NCI-H2196 treated with DMSO at 0.1 percent for 48 hours (cell line): ENCODE measurements at regions not wholly inside any gene's neighbourhood (a gene's known extent, or its start where the extent isn't known, plus 50 kb on each side); places are given as distances from the start of the nearest gene placed in this dataset.
"Not testable (repeated sequence)": the region's sequence is repeated elsewhere in the genome, so short reads cannot be mapped to it uniquely, and the experiment has no call there.

Experiments used
- DNase-seq: peaks from one replicate; lab custom pipeline; 2025; ENCODE audit not compliant: unreplicated experiment; lab: John Stamatoyannopoulos, UW

DNA sequence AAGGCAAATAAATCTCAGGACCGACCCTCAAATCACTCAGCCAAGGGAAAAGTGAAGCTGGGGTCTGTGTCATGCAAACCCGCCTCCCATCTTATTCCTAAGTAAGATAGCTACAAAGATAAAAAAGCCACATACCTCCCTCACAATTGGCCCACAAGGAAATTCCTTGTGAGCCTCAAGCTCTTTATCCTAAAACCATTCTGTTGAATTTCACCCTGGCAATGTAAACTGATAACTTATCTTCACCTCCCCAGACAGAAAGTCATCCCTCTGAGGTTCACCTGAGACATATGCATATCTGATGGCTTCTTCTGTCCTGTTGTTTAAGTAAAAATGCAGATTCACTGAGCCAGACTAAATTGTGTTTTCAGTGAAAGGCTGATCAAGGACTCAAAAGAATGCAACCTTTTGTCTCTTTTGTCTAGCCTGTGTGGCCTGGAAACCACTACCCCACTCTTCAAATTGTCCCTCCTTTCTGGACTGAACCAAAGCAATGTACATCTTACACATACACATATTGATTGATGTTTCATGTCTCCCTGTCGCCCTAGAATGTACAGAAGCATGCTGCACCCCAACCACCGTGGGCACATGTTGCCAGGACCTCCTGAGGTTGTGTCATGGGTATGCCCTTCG is 91.3 kb downstream of the MFAP3L start:
- DNase-seq, result no peak

GRCh38 chr4:169933531-169933930 is 92.7 kb downstream of the MFAP3L start:
- no peak for DNase-seq

GRCh38 chr4:169931964-169932363 is 94.2 kb downstream of the MFAP3L start:
- no peak for DNase-seq

DNA sequence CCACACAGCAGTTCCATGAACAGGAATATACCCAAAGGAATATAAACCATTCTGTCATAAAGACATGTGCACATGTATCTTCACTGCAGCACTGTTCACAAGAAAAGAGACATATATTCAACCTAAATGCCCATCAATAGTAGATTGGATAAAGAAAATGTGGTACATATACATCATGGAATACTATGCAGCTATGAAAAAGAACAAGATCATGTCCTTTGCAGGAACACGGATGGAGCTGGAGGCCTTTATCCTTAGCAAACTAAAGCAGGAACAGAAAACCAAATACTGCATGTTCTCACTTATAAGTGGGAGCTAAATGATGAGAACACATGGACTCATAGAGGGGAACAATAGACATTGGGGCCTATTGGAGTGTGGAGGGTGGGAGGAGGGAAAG is 95.4 kb downstream of the MFAP3L start:
- not testable (repeated sequence) for DNase-seq

DNA sequence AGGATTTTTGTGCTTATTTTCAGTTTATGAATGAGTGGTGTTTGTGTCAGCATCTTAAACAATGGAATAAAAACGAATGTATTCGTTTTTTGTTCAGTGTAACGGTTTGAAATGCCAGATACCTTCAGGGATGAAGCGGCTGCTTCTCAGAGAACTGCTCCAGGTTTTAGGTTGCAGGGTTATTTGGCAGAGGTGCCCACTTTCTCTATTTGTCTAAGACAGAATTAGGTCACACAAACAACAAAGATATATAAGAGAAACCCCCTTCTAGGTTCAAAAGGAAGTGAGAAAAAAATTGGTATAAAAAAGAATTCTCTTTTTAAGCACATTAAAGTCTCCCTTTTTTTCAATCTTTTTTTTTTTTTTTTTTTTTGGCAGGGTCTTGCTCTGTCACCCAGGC is 98.9 kb downstream of the MFAP3L start:
- no peak for DNase-seq

DNA sequence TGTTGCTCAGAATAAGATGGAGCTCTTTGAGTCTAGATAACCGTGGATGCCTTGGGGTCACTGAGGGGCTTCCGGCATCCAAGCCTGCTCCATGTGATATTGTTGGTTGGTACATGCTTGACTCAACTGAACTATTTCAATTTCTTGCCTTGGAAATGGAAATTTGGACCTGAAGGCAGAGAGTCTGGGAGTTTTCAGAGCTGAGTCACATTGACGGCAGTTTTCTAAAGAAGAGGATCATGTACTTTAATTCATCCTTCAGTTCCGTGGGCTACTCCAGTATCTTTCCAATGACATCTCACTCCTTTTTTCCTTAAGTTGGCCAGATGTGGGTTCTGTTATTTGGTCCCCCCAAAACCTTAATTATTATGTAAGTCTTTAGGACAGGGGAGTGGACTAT is 100.5 kb downstream of the MFAP3L start:
- no peak for DNase-seq

DNA sequence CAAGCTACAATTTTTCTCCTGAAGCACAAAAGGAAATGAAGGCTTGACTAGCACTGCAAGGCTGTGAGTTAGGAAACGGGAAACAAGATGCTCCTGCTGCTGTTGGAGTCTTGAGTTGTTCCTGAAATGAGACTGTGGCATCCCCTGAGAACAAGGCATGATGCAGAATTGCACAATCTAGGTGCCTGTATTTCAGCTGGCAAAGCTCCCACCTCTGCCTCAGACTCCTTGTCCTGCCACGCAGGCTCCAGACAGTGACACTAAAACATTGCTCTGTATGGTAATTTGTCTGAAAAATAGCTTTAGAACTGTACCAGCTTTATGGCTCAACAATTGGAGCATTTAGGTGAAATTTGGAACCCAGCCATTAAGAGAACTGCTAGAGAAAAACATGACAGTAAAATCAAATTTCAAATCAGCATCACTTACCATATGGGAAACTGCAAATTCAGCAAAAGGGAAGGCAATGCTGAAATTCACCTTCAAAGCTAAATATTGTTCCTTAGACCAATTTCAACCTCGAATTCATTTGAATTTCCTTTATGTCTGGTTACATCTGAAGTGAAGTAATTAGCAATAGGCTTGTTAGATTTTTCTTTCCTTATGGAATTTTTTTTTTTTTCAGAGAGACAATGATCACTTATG is 103.4 kb downstream of the MFAP3L start:
- DNase-seq, result no peak

GRCh38 chr4:169921732-169922131 is 104.5 kb downstream of the MFAP3L start:
- DNase-seq, result no peak

DNA sequence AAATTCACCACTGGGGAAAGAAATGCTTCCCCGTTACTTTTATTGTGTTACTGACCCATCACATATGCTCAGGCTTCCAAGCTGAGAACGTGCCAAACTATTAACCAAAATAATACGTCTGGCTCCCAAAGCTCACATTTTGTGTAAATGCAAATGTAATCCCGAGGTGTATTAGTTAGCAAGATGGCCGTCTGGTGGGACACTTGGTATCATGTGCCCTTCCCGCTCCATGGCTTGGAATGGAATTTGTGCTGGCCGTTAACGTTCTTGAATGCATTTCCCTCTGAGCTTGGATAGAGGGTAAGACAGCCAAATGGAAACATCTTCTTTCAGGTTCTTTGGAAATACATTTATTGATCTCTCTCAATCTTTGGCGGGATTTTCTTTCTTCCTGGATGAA is 105.0 kb downstream of the MFAP3L start:
- no peak for DNase-seq

DNA sequence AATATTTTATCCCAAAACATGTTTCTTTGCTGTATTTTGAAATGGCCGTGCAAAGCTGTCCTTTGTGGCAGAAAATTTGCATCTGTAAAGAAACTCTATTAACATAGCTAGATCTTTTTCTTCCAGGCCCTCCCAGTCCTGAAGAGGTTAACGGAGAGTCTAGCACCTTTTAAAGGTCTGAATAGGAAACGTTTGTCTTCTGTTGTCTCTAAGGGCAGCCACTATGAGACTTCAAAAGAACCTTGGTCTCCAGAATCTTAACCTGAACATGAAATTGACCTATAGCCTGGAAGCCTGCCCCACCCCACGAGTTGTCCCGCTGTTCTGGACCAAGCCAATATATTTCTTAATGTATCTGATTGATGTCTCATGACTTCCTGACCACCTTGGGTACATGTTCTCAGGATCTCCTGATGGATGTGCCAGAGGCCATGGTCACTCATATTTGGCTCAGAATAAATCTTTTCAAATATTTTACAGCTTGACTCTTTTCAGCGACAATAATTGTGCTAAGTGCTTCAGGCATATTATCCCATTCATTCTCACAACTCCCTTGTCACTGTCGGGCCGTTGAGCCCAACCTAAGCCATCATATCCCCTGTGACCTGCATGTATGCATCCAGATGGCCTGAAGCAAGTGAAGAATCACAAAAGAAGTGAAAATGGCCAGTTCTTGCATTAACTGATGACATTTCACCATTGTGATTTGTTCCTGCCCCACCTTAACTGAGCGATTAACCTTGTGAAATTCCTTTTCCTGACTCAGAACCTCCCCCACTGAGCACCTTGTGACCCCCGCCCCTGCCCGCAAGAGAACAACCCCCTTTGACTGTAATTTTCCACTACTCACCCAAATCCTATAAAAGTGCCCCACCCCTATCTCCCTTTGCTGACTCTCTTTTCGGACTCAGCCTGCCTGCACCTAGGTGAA is 106.7 kb downstream of the MFAP3L start:
- not testable (repeated sequence) for DNase-seq

DNA sequence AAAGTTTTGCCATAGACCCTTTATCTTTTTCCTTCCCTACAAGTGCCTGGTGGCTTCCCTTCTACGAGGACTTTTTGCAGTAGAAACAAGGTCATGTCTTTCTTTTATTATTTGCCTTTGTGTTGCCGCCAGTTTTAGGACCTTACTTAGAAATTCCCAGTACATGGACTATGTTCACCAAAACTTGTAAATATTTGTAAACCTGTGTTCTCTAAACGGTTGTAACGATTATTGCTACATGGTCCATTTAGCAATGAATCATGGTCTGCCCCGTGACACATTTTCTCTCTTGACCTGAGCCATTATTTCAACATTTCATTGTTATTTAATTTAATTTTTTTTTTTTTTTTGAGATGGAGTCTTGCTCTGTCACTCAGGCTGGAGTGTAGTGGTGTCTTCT is 110.7 kb downstream of the MFAP3L start:
- no peak for DNase-seq

DNA sequence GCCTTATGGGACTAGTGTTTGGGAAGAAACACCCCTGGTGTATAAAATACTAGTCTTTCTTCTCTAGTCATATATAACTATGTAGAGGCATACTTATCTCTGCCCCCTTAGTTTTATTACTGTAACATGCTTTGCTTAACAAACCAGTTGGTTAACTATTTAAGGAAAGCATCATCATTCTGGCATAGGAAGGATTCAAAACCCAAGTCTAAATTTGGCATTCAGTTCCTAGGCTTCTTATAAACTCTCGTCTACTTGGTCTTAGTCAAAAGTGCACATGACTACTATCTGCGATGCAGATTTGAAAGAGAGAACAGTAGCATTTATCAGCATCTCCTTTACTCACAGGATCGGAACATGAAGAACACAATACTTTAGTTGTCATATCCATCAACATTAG is 111.3 kb downstream of the MFAP3L start:
- DNase-seq, result no peak

DNA sequence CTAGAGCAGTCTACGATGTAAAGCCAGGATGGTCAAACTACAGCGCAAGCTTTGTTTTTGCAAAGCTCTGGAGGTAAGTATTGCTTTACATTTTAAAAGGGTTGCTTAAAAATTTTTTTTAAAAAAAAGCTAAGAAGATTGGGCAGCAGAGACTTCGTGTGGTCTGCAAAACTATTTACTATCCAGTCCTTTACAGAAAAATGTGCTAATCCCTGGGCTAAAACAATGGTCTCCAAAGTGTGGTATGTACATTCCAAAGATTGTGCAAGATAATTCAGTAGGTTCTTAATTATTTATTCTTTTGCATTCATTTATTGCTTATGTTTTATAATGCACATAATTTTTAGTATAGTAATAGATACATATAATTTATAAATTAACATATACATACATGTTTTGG is 113.2 kb downstream of the MFAP3L start:
- no peak for DNase-seq

GRCh38 chr4:169909897-169910296 is 116.3 kb downstream of the MFAP3L start:
- DNase-seq, result no peak

- no peak for DNase-seq
Observed at GRCh38 chr4:169909479-169909878, 116.7 kb downstream of the MFAP3L start.

GRCh38 chr4:169907705-169908104 is 118.5 kb downstream of the MFAP3L start:
- DNase-seq, result no peak

- no peak for DNase-seq
Observed at GRCh38 chr4:169906821-169907220, 119.4 kb downstream of the MFAP3L start.

DNA sequence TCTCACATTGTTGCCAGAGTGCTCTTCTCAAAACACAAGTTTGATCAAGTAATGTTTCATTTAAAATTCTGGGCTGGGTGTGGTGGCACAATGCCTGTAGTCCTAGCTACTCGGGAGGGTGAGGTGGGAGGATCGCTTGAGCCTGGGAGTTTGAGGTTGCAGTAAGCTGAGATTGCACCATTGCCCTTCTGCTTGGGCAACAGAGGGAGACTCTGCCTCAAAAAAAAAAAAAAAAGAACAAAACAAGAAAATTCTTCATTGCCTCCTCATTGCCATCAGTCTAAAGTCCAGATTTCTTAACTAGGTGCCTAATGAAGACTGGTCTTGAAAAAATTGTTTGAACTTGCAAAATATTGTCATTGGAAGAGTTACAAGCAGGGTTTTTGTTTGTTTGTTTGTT is 120.1 kb downstream of the MFAP3L start:
- DNase-seq, result no peak

GRCh38 chr4:169902658-169903345 is 123.4 kb downstream of the MFAP3L start:
- no peak for DNase-seq

DNA sequence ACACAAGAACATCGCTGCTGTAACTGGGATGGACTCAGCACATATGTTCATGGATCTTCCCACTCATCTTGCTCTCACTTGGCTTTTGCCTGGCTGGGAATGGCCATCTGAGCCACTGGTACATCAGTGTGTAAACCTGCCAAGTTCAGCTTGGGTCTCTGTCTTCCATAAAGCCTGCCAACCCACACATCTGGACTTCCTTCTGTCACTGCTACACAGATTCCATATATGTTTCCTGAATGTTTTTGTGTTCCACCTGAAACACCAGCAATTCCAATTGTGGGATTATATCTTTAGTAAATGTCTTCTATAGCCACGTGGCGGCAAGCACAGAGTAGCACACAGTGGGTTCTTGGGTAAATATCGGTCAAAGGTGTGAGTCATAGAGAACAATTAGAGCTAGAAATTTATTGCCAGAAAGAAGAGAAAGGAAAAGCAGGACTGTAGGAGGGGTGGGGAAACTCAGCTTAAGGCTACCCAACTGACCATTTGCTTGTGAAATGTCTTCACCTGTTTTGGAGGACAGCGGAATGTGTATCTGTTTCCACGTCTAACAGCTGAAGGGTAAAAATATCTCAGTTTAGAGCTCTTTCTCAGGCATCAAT is 125.9 kb downstream of the MFAP3L start:
- no peak for DNase-seq

- no peak for DNase-seq
Observed at GRCh38 chr4:169899295-169899694, 126.9 kb downstream of the MFAP3L start.
